Erythroblast (primary cell): ENCODE measurements at regions not wholly inside any gene's neighbourhood (a gene's known extent, or its start where the extent isn't known, plus 50 kb on each side); places are given as distances from the start of the nearest gene placed in this dataset.

Experiments
- GATA1 ChIP-seq: IDR thresholded peaks from 2 replicates; pipeline ENCODE4 v1.6.1; 2011; ENCODE audit warnings: low read depth, mild to moderate bottlenecking, control low read depth, low read length, moderate library complexity
- POLR2A ChIP-seq: IDR thresholded peaks from 2 replicates; pipeline ENCODE4 v1.6.1; 2011; ENCODE audit warnings: mild to moderate bottlenecking, low read length

- TF ChIP-seq POLR2A = no peak
- TF ChIP-seq GATA1 = no peak
These were observed 504.3 kb upstream of the CNTN3 start for GRCh38 chr3:75118779-75119178.
